Inflammatory macrophage treated with lipopolysaccharide for 4 hours (primary cell): ENCODE measurements at regions not wholly inside any gene's neighbourhood (a gene's known extent, or its start where the extent isn't known, plus 50 kb on each side); places are given as distances from the start of the nearest gene placed in this dataset.
"Not testable (repeated sequence)": the region's sequence is repeated elsewhere in the genome, so short reads cannot be mapped to it uniquely, and the experiment has no call there.

Experiments
- DNase-seq: peaks from one replicate; pipeline ENCODE4 v3.0.0-alpha.2; 2020

GRCh38 chr20:58033026-58033536 is 195.4 kb downstream of the ANKRD60 start:
- no peak for DNase-seq

GRCh38 chr20:58032599-58032998 is 195.9 kb downstream of the ANKRD60 start:
- DNase-seq, result no peak

GRCh38 chr20:58031350-58031749 is 197.1 kb downstream of the ANKRD60 start:
- DNase-seq, result not testable (repeated sequence)

- peak; percentile 11 for DNase-seq
Observed at GRCh38 chr20:58028123-58028522, 200.3 kb downstream of the ANKRD60 start.

- DNase-seq, result no peak
Observed at GRCh38 chr20:58026361-58026760, 202.1 kb downstream of the ANKRD60 start.

GRCh38 chr20:58025233-58025632 is 203.2 kb downstream of the ANKRD60 start:
- no peak for DNase-seq

GRCh38 chr20:58024241-58024721 is 204.2 kb downstream of the ANKRD60 start:
- DNase-seq, result no peak

- DNase-seq, result no peak
Observed at GRCh38 chr20:58023781-58024180, 204.7 kb downstream of the ANKRD60 start.

GRCh38 chr20:58023346-58023745 is 205.1 kb downstream of the ANKRD60 start:
- no peak for DNase-seq

- no peak for DNase-seq
Observed at GRCh38 chr20:58022711-58023110, 205.7 kb downstream of the ANKRD60 start.

GRCh38 chr20:58021481-58021880 is 207.0 kb downstream of the ANKRD60 start:
- DNase-seq, result no peak

- DNase-seq, result no peak
Observed at GRCh38 chr20:58020656-58021454, 207.6 kb downstream of the ANKRD60 start.

GRCh38 chr20:58019850-58020625 is 208.4 kb downstream of the ANKRD60 start:
- no peak for DNase-seq

GRCh38 chr20:58019027-58019849 is 209.2 kb downstream of the ANKRD60 start:
- DNase-seq, result no peak

GRCh38 chr20:58018590-58018989 is 209.9 kb downstream of the ANKRD60 start:
- no peak for DNase-seq

GRCh38 chr20:58017970-58018530 is 210.4 kb downstream of the ANKRD60 start:
- DNase-seq, result no peak

- no peak for DNase-seq
Observed at GRCh38 chr20:58017231-58017969, 211.1 kb downstream of the ANKRD60 start.

GRCh38 chr20:58016779-58017178 is 211.7 kb downstream of the ANKRD60 start:
- no peak for DNase-seq

GRCh38 chr20:58014628-58015315 is 213.7 kb downstream of the ANKRD60 start:
- no peak for DNase-seq

GRCh38 chr20:58012731-58013510 is 215.5 kb downstream of the ANKRD60 start:
- no peak for DNase-seq
